ENCODE measurements at regions not wholly inside any gene's neighbourhood (a gene's known extent, or its start where the extent isn't known, plus 50 kb on each side); places are given as distances from the start of the nearest gene placed in this dataset.

- TF ChIP-seq CTCF (IDR thresholded peaks at IDR 0.05; ENCODE audit: control extremely low read depth in 1 of 3, insufficient read depth in 1 of 3, low read depth in 1 of 3, low read length in 3 of 3) (no peak), POLR2A (IDR thresholded peaks at IDR 0.05; ENCODE audit: control extremely low read depth in 1 of 2, low read depth in 2 of 2, low read length in 2 of 2) (no peak)
Measured at GRCh38 chr20:11698124-11698523, 219.6 kb upstream of the BTBD3 start.

All from H1 (cell line).